ENCODE measurements at regions not wholly inside any gene's neighbourhood (a gene's known extent, or its start where the extent isn't known, plus 50 kb on each side); places are given as distances from the start of the nearest gene placed in this dataset.

DNA sequence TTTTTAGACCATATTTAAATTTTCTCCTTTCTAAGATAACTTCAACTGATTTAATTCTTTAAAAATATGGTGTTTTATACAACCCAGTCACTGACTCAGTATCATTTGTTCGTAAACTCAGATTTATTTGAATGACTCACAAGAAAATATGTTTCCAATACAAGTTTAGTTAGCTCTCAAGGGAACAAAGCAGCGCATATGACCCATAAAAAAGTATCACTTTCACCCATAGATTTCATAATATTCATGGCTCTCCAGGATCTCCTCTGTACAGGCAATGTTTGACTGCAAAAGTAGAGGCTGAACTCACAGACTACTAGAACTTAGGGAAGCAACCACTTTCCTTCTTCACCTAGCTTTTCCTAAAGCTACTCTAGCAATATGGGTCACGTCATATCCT lies 405.6 kb upstream of the PCDH9 start:
- TF ChIP-seq YY1 (IDR thresholded peaks at IDR 0.05; ENCODE audit: low read depth) (no peak), TAF1 (IDR thresholded peaks at IDR 0.05; ENCODE audit: low read depth) (no peak)

DNA sequence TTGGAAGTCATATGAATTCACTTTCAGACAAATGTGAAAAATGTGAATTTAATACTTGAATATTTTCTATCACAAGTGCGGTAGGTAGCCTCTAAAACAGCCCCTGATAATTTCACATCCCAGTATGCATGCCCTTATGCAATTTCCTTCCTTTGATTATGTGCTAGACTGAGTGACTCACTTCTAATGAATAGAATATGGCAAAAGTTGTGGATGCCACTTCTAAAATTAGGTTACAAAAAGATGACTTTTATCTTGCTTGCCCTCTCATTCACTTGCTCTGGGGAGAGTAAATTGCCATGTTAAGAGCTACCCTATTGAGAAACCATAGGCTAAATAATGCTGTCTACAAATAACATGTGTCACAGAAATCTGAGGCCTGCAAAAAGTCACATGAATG lies 402.5 kb upstream of the PCDH9 start:
- TF ChIP-seq, protein P1, sequence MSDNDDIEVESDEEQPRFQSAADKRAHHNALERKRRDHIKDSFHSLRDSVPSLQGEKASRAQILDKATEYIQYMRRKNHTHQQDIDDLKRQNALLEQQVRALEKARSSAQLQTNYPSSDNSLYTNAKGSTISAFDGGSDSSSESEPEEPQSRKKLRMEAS (IDR thresholded peaks at IDR 0.05) = no peak
- TF ChIP-seq CEBPB (IDR thresholded peaks at IDR 0.05) = no peak
- no peak for TF ChIP-seq YY1 (IDR thresholded peaks at IDR 0.05; ENCODE audit: low read depth)
- no peak for TF ChIP-seq TAF1 (IDR thresholded peaks at IDR 0.05; ENCODE audit: low read depth)
- TF ChIP-seq EGR1 (IDR thresholded peaks at IDR 0.05) = no peak
- no peak for TF ChIP-seq TCF12 (IDR thresholded peaks at IDR 0.05; ENCODE audit: low read depth)
- TF ChIP-seq EP300 (IDR thresholded peaks at IDR 0.05; ENCODE audit: borderline replicate concordance) = no peak
- no peak for TF ChIP-seq TEAD4 (IDR thresholded peaks at IDR 0.05)
- TF ChIP-seq ZBTB7A (IDR thresholded peaks at IDR 0.05; ENCODE audit: low read depth) = no peak
- no peak for TF ChIP-seq RAD21 (IDR thresholded peaks at IDR 0.05; ENCODE audit: low read depth)
- TF ChIP-seq, protein P2, sequence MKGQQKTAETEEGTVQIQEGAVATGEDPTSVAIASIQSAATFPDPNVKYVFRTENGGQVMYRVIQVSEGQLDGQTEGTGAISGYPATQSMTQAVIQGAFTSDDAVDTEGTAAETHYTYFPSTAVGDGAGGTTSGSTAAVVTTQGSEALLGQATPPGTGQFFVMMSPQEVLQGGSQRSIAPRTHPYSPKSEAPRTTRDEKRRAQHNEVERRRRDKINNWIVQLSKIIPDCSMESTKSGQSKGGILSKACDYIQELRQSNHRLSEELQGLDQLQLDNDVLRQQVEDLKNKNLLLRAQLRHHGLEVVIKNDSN (IDR thresholded peaks at IDR 0.05) = no peak
- TF ChIP-seq, protein P3, sequence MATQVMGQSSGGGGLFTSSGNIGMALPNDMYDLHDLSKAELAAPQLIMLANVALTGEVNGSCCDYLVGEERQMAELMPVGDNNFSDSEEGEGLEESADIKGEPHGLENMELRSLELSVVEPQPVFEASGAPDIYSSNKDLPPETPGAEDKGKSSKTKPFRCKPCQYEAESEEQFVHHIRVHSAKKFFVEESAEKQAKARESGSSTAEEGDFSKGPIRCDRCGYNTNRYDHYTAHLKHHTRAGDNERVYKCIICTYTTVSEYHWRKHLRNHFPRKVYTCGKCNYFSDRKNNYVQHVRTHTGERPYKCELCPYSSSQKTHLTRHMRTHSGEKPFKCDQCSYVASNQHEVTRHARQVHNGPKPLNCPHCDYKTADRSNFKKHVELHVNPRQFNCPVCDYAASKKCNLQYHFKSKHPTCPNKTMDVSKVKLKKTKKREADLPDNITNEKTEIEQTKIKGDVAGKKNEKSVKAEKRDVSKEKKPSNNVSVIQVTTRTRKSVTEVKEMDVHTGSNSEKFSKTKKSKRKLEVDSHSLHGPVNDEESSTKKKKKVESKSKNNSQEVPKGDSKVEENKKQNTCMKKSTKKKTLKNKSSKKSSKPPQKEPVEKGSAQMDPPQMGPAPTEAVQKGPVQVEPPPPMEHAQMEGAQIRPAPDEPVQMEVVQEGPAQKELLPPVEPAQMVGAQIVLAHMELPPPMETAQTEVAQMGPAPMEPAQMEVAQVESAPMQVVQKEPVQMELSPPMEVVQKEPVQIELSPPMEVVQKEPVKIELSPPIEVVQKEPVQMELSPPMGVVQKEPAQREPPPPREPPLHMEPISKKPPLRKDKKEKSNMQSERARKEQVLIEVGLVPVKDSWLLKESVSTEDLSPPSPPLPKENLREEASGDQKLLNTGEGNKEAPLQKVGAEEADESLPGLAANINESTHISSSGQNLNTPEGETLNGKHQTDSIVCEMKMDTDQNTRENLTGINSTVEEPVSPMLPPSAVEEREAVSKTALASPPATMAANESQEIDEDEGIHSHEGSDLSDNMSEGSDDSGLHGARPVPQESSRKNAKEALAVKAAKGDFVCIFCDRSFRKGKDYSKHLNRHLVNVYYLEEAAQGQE (IDR thresholded peaks at IDR 0.05; ENCODE audit: low read depth) = no peak
- TF ChIP-seq CREB1 (IDR thresholded peaks at IDR 0.05; ENCODE audit: low read depth) = no peak
- no peak for TF ChIP-seq FOXM1 (IDR thresholded peaks at IDR 0.05; ENCODE audit: borderline replicate concordance, low read depth)
- TF ChIP-seq NFIC (IDR thresholded peaks at IDR 0.05) = no peak

DNA sequence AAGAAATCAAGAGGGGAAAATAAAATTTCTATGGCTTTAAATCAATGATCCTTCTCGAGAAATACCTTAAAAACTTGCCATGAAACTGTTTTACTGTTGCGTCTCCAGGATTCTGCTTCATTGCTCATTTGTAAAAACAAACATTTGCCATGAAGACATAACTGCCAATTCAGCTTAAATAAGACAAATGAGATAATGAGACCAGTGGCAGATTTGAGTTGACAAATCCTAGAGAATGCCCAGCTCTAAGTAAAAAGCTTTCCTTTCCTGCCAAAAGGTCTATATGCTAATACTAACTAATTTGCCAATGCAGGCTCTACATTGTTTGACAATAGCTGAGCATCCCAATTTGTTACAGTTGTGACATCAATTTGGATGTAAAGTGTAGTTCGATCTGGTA lies 400.5 kb upstream of the PCDH9 start:
- TF ChIP-seq EP300 (IDR thresholded peaks at IDR 0.05; ENCODE audit: borderline replicate concordance) (no peak), CREB1 (IDR thresholded peaks at IDR 0.05; ENCODE audit: low read depth) (no peak), TAF1 (IDR thresholded peaks at IDR 0.05; ENCODE audit: low read depth) (no peak), CEBPB (IDR thresholded peaks at IDR 0.05) (no peak), YY1 (IDR thresholded peaks at IDR 0.05; ENCODE audit: low read depth) (no peak), TEAD4 (IDR thresholded peaks at IDR 0.05) (no peak), NFIC (IDR thresholded peaks at IDR 0.05) (no peak), RAD21 (IDR thresholded peaks at IDR 0.05; ENCODE audit: low read depth) (no peak), TCF12 (IDR thresholded peaks at IDR 0.05; ENCODE audit: low read depth) (no peak), FOXM1 (IDR thresholded peaks at IDR 0.05; ENCODE audit: borderline replicate concordance, low read depth) (no peak), ZBTB7A (IDR thresholded peaks at IDR 0.05; ENCODE audit: low read depth) (no peak), EGR1 (IDR thresholded peaks at IDR 0.05) (no peak)
- TF ChIP-seq, protein P2 (IDR thresholded peaks at IDR 0.05) = no peak
- TF ChIP-seq, protein P3 (IDR thresholded peaks at IDR 0.05; ENCODE audit: low read depth) = no peak
- TF ChIP-seq, protein P1 (IDR thresholded peaks at IDR 0.05) = no peak

DNA sequence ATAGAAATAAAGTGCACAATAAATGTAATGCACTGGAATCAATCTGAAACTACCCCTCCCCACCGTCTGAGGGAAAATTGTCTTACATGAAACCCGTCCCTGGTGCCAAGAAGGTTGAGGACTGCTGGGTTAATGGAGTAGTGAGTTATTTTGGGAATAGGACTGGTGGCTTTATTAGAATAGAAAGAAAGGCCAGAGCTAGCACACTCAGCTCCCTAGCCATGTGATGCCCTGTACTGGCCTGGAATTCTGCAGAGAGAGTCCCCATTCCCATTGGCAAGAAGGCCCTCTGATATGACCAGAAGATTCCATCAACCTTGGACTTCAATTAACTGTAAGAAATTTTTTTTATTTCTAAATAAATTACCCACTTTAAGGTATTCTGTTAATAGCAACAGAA lies 393.5 kb upstream of the PCDH9 start:
- TF ChIP-seq EP300 (IDR thresholded peaks at IDR 0.05; ENCODE audit: borderline replicate concordance) = no peak
- TF ChIP-seq YY1 (IDR thresholded peaks at IDR 0.05; ENCODE audit: low read depth) = no peak
- TF ChIP-seq, protein P1 (IDR thresholded peaks at IDR 0.05) = no peak
- TF ChIP-seq CEBPB (IDR thresholded peaks at IDR 0.05) = no peak
- TF ChIP-seq NFIC (IDR thresholded peaks at IDR 0.05) = no peak
- no peak for TF ChIP-seq TCF12 (IDR thresholded peaks at IDR 0.05; ENCODE audit: low read depth)
- no peak for TF ChIP-seq CREB1 (IDR thresholded peaks at IDR 0.05; ENCODE audit: low read depth)
- no peak for TF ChIP-seq EGR1 (IDR thresholded peaks at IDR 0.05)
- no peak for TF ChIP-seq ZBTB7A (IDR thresholded peaks at IDR 0.05; ENCODE audit: low read depth)
- no peak for TF ChIP-seq RAD21 (IDR thresholded peaks at IDR 0.05; ENCODE audit: low read depth)
- TF ChIP-seq, protein P2 (IDR thresholded peaks at IDR 0.05) = no peak
- TF ChIP-seq FOXM1 (IDR thresholded peaks at IDR 0.05; ENCODE audit: borderline replicate concordance, low read depth) = no peak
- no peak for TF ChIP-seq TEAD4 (IDR thresholded peaks at IDR 0.05)
- TF ChIP-seq TAF1 (IDR thresholded peaks at IDR 0.05; ENCODE audit: low read depth) = no peak
- TF ChIP-seq, protein P3 (IDR thresholded peaks at IDR 0.05; ENCODE audit: low read depth) = no peak
